ENCODE measurements at regions not wholly inside any gene's neighbourhood (a gene's known extent, or its start where the extent isn't known, plus 50 kb on each side); places are given as distances from the start of the nearest gene placed in this dataset.

- TF ChIP-seq REST (IDR thresholded peaks at IDR 0.05; ENCODE audit: insufficient read depth in 1 of 2, low read depth in 2 of 2, low read length in 2 of 2) (no peak), TAF1 (IDR thresholded peaks at IDR 0.05; ENCODE audit: borderline replicate concordance, insufficient read depth, low read length) (no peak), POLR2AphosphoS5 (IDR thresholded peaks at IDR 0.05; ENCODE audit: low read depth, low read length) (no peak), SIN3A (IDR thresholded peaks at IDR 0.05; ENCODE audit: borderline replicate concordance, insufficient read depth, low read length) (no peak), FOXP2 (optimal IDR thresholded peaks at IDR 0.05; ENCODE audit: borderline replicate concordance, extremely low read depth, extremely low read length, insufficient read depth) (no peak)
These were observed 55.1 kb upstream of the ARID2 start for GRCh38 chr12:45674181-45674977.

- TF ChIP-seq POLR2AphosphoS5 (IDR thresholded peaks at IDR 0.05; ENCODE audit: low read depth, low read length) (no peak), TAF1 (IDR thresholded peaks at IDR 0.05; ENCODE audit: borderline replicate concordance, insufficient read depth, low read length) (no peak), FOXP2 (optimal IDR thresholded peaks at IDR 0.05; ENCODE audit: borderline replicate concordance, extremely low read depth, extremely low read length, insufficient read depth) (no peak), SIN3A (IDR thresholded peaks at IDR 0.05; ENCODE audit: borderline replicate concordance, insufficient read depth, low read length) (no peak), REST (IDR thresholded peaks at IDR 0.05; ENCODE audit: insufficient read depth in 1 of 2, low read depth in 2 of 2, low read length in 2 of 2) (no peak)
These were observed 54.0 kb upstream of the ARID2 start for GRCh38 chr12:45675534-45675933.

Data from PFSK-1 (cell line).